HUDEP-2 (cell line): ENCODE measurements at regions not wholly inside any gene's neighbourhood (a gene's known extent, or its start where the extent isn't known, plus 50 kb on each side); places are given as distances from the start of the nearest gene placed in this dataset.
"Not testable (repeated sequence)": the region's sequence is repeated elsewhere in the genome, so short reads cannot be mapped to it uniquely, and the experiment has no call there.

Experiments used
- DNase-seq, 76 experiments: peaks; one replicate each; lab custom pipeline; 2025; ENCODE audit not compliant: unreplicated experiment in 76 of 76; lab: John Stamatoyannopoulos, UW

DNA sequence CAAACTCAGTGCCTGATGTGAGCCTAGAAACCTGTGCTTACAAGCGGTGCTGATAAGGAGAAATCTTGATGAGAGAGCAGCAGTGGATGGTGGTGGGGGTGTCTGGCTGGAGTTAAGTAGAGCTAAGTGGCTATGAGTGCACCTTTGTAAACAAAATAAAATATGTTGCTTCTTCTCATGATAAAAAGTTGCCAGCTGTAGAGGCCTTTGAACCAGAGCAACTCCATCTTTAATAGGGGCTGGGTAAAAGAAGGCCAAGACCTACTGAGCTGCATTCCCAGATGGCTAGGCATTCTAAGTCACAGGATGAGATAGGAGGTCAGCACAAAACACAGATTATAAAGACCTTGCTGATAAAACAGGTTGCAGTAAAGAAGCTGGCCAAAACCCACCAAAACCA lies 107.6 kb upstream of the FAM3C start:
- DNase-seq, result no peak

GRCh38 chr7:121503039-121503438 lies 106.9 kb upstream of the FAM3C start:
- DNase-seq, result no peak

GRCh38 chr7:121501566-121501965 lies 105.5 kb upstream of the FAM3C start:
- no peak for DNase-seq

GRCh38 chr7:121500360-121501058 lies 104.4 kb upstream of the FAM3C start:
- DNase-seq, result no peak

DNA sequence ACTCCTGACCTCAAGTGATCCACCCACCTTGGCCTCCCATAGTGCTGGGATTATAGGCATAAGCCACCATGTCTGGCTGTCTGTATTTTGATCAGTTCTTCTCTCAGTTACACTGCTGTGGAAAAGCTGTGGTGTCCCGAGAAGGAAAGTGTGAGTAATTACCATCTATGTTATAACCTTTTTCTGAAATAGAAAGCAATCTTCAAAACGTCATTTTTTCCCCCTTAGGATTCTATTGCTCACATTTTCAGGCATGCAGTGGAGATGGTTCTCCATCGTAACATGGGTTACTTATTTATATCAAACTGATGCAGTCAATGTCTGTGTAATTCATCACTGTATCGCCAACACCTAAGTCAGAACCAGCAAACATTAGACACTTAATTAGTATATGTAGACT lies 103.5 kb upstream of the FAM3C start:
- no peak for DNase-seq

DNA sequence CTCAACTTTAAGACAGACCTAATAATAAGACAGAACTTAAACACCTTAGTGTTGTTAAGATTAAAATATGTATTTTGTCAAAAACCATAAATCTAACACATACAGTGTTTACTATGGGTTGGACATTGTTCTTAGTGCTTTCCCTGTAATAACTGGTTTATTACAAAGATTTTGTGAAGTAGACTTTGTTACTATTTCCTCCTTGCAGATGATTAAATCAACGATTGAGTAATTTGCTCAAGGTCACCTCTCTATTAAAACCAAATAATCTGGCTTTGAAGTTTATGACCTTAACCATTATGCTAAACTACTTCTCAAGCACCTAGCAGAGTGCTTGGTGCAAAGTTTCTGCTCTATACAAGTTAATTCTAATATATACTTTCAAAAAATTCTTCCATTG lies 102.7 kb upstream of the FAM3C start:
- no peak for DNase-seq

GRCh38 chr7:121497545-121497944 lies 101.4 kb upstream of the FAM3C start:
- not testable (repeated sequence) for DNase-seq

DNA sequence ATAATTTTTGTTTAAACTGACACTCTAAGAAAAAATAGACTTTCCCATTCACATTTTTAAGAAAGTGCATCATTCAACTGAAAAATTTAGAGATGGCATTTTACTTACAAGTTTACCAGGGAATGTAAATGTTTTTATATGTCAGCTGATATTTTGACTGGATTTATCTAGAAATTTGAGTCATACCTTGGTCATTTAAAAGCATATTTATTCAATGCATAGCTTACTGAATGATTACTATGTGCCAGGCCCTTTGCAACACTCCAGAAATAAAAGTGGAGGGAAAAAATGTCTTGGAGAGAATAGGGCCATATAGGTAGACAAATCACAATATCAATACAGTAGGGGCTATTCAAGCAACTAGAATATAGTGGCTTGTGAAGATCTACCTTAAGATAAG lies 98.4 kb upstream of the FAM3C start:
- no peak for DNase-seq

DNA sequence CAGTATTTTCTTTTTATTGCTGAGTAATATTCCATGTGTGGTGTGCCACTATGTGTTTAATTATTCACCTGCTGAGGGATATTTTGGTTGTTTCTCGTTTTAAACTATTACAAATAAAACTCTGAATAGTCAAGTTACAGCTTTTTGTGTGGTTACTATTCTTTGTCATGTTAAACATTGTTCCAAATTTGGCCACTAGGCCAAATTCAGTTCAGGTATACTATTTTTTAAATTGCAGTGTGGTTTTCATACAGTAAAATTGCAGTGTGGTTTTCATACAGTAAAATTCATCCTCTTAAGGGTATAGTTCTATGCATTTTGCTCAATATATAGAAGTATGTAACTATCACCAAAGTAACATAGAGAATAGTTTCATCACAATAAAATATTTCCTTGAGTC lies 97.4 kb upstream of the FAM3C start:
- DNase-seq, result no peak

DNA sequence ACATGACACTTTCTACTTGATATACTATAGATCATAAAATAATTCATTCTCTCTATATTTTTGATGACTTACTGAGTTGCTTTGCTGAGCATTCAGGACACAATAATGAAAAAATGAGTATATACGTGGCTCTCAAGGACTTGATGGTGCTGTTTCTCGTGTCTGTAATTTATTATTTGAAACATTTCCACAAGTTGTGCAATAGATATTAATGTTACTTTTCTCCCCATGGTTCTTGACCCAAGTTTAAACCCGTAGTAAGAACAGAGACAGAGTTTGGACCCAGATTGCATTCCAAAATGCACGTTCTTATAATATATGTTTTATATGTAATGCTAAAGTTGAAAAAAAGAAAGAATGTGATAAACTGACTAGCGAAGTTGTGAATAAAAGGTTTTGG lies 94.2 kb upstream of the FAM3C start:
- DNase-seq, result no peak

DNA sequence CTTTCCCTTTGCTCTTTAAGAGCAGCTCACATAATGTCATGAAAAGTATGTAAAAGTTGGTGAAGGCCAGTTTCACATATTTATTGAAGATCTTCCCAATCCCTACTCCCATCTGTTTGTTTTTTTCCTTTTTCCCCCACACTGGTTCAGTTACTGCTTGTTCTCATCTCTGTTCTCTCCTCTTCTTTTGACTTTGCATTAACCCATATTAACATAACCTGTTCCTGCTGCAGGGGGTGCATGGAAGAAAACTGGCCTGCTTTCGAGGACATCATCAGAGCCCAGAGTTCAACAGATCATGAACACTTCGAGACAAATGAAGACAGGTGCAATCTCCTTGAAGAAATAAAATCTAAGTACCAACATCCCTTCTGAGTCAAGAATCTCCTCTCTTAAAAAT lies 93.3 kb upstream of the FAM3C start:
- no peak for DNase-seq

GRCh38 chr7:121488111-121488650 lies 92.1 kb upstream of the FAM3C start:
- DNase-seq, result no peak

- DNase-seq, result no peak
These were observed 90.5 kb upstream of the FAM3C start for GRCh38 chr7:121486590-121486989.

GRCh38 chr7:121485467-121486243 lies 89.5 kb upstream of the FAM3C start:
- no peak for DNase-seq

GRCh38 chr7:121484089-121484763 lies 88.1 kb upstream of the FAM3C start:
- DNase-seq, result no peak

GRCh38 chr7:121480566-121481335 lies 84.6 kb upstream of the FAM3C start:
- no peak for DNase-seq

DNA sequence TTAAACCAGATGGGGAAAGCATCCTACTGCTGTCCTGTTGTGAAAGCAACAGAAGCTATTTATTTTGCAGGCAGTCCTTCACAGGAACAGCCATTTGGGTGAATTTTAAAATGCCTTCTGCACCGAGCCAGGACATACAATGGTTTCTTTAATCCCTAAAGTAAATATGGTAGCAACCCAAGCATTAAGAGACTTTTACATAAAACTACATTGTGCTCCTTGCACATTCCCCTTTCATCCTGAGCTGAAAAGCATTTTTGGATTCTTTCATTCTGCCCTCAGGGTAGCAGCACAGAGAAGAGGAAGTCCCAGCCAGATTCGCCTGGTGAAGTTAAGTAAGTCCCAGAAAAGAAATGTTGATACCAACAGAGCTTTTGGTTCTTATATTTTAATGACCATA lies 84.0 kb upstream of the FAM3C start:
- no peak for DNase-seq

DNA sequence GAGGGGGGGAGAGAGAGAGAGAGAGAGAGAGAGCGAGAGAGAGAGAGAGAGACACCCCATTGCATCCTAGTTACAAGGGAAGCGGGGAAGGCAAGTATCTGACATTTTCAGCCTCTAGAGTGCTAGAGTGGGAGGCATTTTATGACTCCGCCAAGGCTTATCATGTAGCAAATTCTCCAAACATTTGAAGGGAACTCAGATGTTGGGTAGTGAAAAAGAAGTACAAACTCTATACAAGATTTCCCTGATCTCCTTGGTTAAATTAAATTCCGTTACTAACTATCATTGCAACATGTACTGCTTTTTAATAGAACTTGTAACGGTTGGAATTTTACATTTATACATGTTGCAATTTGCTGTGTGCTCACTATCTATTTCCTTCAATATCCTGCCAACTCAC lies 83.4 kb upstream of the FAM3C start:
- DNase-seq, result no peak

GRCh38 chr7:121475806-121476205 lies 79.7 kb upstream of the FAM3C start:
- no peak for DNase-seq

- no peak for DNase-seq
These were observed 78.2 kb upstream of the FAM3C start for GRCh38 chr7:121474301-121474673.
